ENCODE measurements at regions not wholly inside any gene's neighbourhood (a gene's known extent, or its start where the extent isn't known, plus 50 kb on each side); places are given as distances from the start of the nearest gene placed in this dataset.
A peak's percentile ranks its signal among the peaks of the same experiment; 100 is the strongest.

- H3K9me3 Mint-ChIP-seq = peaks cover 34% of the 10 kb centered on the region
- DNase-seq (ENCODE audit: low spot score) = no peak
- no peaks in the 10 kb centered on the region for H3K4me1 Mint-ChIP-seq (ENCODE audit: low read depth)
- intact Hi-C loops (cut with micrococcal nuclease) = no loop called here
- H3K27ac Mint-ChIP-seq = no peak overlapping the region
- peaks cover 2% of the 10 kb centered on the region for H3K36me3 Mint-ChIP-seq (ENCODE audit: low read depth)
- H3K27me3 Mint-ChIP-seq (ENCODE audit: insufficient read depth) = no peaks in the 10 kb centered on the region
- no peak overlapping the region for H3K4me3 Mint-ChIP-seq
Measured at GRCh38 chr3:72195895-72196294, 410.9 kb upstream of the PROK2 start.

- H3K9me3 Mint-ChIP-seq = peaks cover 27% of the 10 kb centered on the region
- peaks cover 4% of the 10 kb centered on the region for H3K4me1 Mint-ChIP-seq (ENCODE audit: low read depth)
- no peak overlapping the region for H3K4me3 Mint-ChIP-seq
- DNase-seq (ENCODE audit: low spot score) = no peak
- H3K36me3 Mint-ChIP-seq (ENCODE audit: low read depth) = peaks cover 2% of the 10 kb centered on the region
- H3K27ac Mint-ChIP-seq = no peak overlapping the region
- no peaks in the 10 kb centered on the region for H3K27me3 Mint-ChIP-seq (ENCODE audit: insufficient read depth)
- intact Hi-C loops (cut with micrococcal nuclease) = no loop called here
Measured at GRCh38 chr3:72194458-72194857, 409.5 kb upstream of the PROK2 start.

GRCh38 chr3:72193771-72194430, 409.0 kb upstream of the PROK2 start:
- Mint-ChIP-seq H3K36me3 (ENCODE audit: low read depth) (peaks cover 2% of the 10 kb centered on the region), H3K9me3 (peaks cover 25% of the 10 kb centered on the region), H3K4me3 (no peak overlapping the region), H3K4me1 (ENCODE audit: low read depth) (peaks cover 9% of the 10 kb centered on the region), H3K27me3 (ENCODE audit: insufficient read depth) (no peaks in the 10 kb centered on the region), H3K27ac (no peak overlapping the region)
- intact Hi-C loops (cut with micrococcal nuclease) = no loop called here
- DNase-seq (ENCODE audit: low spot score) = no peak

DNA sequence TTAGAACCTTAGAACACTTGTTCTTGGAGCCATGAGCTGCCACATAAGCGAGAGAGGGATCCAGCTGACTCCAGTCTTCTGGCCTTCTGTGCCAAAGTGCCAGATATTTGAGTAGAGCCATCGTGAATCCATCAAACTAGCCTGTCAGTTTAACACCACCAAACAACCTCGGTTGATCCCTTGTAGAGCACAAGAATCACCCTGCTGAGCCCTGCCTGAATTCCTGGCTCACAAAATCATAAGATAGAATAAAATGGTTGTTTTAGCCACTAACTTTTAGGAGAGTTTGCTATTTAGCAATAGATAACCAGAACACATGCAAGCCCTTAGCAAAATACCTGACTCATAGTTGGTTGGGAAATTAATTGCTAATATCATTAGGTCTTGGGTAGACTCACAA, 407.6 kb upstream of the PROK2 start:
- no peak for DNase-seq (ENCODE audit: low spot score)
- intact Hi-C loops (cut with micrococcal nuclease) = no loop called here
- Mint-ChIP-seq H3K4me3 (no peak overlapping the region), H3K27me3 (ENCODE audit: insufficient read depth) (no peaks in the 10 kb centered on the region), H3K4me1 (ENCODE audit: low read depth) (peaks cover 18% of the 10 kb centered on the region), H3K27ac (no peak overlapping the region), H3K36me3 (ENCODE audit: low read depth) (peaks cover 2% of the 10 kb centered on the region), H3K9me3 (peaks cover 22% of the 10 kb centered on the region)

- Mint-ChIP-seq H3K27me3 (ENCODE audit: insufficient read depth) (no peaks in the 10 kb centered on the region), H3K36me3 (ENCODE audit: low read depth) (peaks cover 2% of the 10 kb centered on the region), H3K27ac (no peak overlapping the region), H3K4me1 (ENCODE audit: low read depth) (peaks cover 29% of the 10 kb centered on the region), H3K9me3 (peaks cover 18% of the 10 kb centered on the region), H3K4me3 (no peak overlapping the region)
- intact Hi-C loops (cut with micrococcal nuclease) = no loop called here
- no peak for DNase-seq (ENCODE audit: low spot score)
Measured at GRCh38 chr3:72191209-72191960, 406.4 kb upstream of the PROK2 start.

- no peak for DNase-seq (ENCODE audit: low spot score)
- Mint-ChIP-seq H3K27me3 (ENCODE audit: insufficient read depth) (no peaks in the 10 kb centered on the region), H3K9me3 (peaks cover 18% of the 10 kb centered on the region), H3K27ac (no peak overlapping the region), H3K4me1 (ENCODE audit: low read depth) (peaks cover 33% of the 10 kb centered on the region), H3K4me3 (no peak overlapping the region), H3K36me3 (ENCODE audit: low read depth) (peaks cover 2% of the 10 kb centered on the region)
- intact Hi-C loops (cut with micrococcal nuclease) = no loop called here
Measured at GRCh38 chr3:72190050-72190449, 405.1 kb upstream of the PROK2 start.

GRCh38 chr3:72189339-72189738, 404.4 kb upstream of the PROK2 start:
- Mint-ChIP-seq H3K36me3 (ENCODE audit: low read depth) (peaks cover 6% of the 10 kb centered on the region), H3K9me3 (peaks cover 18% of the 10 kb centered on the region), H3K27ac (no peak overlapping the region), H3K4me1 (ENCODE audit: low read depth) (peaks cover 33% of the 10 kb centered on the region), H3K27me3 (ENCODE audit: insufficient read depth) (no peaks in the 10 kb centered on the region), H3K4me3 (no peak overlapping the region)
- intact Hi-C loops (cut with micrococcal nuclease) = no loop called here
- no peak for DNase-seq (ENCODE audit: low spot score)

DNA sequence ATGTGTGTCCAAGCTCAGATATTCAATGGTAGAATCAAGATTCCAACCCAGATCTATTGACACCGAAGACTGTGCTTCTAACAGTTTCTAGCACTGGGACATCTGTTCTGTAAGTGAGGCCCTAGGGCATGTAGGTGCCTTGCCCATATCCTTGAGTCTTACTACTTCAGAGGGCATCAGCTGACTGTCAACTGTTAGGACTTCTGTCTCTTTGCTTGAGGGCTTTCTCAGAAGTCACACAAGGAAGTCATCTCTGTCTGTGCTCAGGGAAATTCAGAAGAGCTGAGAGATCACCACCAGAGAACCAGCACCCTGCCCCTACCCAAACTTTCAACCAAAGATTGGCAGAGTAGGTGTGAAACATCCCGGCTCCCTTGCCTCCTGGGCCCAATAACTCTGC, 403.6 kb upstream of the PROK2 start:
- H3K4me3 Mint-ChIP-seq = no peak overlapping the region
- no peaks in the 10 kb centered on the region for H3K27me3 Mint-ChIP-seq (ENCODE audit: insufficient read depth)
- H3K4me1 Mint-ChIP-seq (ENCODE audit: low read depth) = peaks cover 33% of the 10 kb centered on the region
- intact Hi-C loops (cut with micrococcal nuclease) = no loop called here
- H3K36me3 Mint-ChIP-seq (ENCODE audit: low read depth) = peaks cover 6% of the 10 kb centered on the region
- DNase-seq (ENCODE audit: low spot score) = no peak
- no peak overlapping the region for H3K27ac Mint-ChIP-seq
- H3K9me3 Mint-ChIP-seq = peaks cover 15% of the 10 kb centered on the region

GRCh38 chr3:72187131-72187530, 402.2 kb upstream of the PROK2 start:
- H3K27ac Mint-ChIP-seq = no peak overlapping the region
- H3K9me3 Mint-ChIP-seq = peaks cover 9% of the 10 kb centered on the region
- DNase-seq (ENCODE audit: low spot score) = no peak
- H3K27me3 Mint-ChIP-seq (ENCODE audit: insufficient read depth) = peaks cover 2% of the 10 kb centered on the region
- H3K4me3 Mint-ChIP-seq = no peak overlapping the region
- peaks cover 6% of the 10 kb centered on the region for H3K36me3 Mint-ChIP-seq (ENCODE audit: low read depth)
- H3K4me1 Mint-ChIP-seq (ENCODE audit: low read depth) = peaks cover 33% of the 10 kb centered on the region
- intact Hi-C loops (cut with micrococcal nuclease) = no loop called here

- Mint-ChIP-seq H3K27me3 (ENCODE audit: insufficient read depth) (peaks cover 2% of the 10 kb centered on the region), H3K27ac (peak overlapping the region; percentile 42), H3K4me1 (ENCODE audit: low read depth) (peaks cover 33% of the 10 kb centered on the region), H3K36me3 (ENCODE audit: low read depth) (peaks cover 4% of the 10 kb centered on the region), H3K9me3 (peaks cover 5% of the 10 kb centered on the region), H3K4me3 (no peak overlapping the region)
- intact Hi-C loops (cut with micrococcal nuclease) = no loop called here
- no peak for DNase-seq (ENCODE audit: low spot score)
Measured at GRCh38 chr3:72186400-72186855, 401.5 kb upstream of the PROK2 start.

DNA sequence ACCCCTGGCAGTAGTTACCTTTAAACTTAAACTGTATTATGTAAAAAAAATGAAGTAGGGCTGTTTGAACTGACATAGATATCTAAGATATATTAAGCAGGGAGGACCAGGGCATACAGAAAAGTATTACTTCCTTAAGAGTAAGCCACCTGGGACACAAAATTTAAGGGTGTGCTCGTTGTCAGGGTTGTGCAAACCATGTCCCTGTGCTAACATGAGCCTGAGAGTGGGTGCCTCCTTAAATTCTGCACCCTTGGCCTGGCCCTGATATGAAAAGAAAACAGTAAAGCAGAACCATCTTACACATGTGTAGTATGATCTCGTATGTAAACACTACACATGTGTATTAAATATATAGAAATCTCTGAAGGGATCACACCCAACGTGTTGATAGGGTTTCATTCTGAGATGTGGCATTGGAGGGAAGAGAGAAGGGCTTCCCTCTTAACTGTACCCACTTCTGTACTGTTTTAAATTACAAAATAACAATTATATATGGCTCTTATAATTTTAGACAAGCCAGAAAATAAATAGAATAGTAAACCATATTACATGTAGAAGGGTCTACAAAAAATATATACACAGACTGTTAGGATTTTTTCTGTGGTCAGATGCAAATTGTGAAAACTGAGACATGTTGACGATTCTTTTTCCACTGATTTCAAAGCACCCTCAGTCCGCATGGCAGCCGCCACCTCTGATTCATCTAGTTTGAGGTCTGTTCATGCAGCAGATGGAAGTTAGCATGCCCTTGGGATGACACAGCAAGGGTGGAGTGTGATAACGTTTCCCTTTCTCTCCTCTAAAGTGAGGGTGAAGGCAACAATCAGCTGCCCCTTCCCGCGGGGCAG, 400.8 kb upstream of the PROK2 start:
- H3K36me3 Mint-ChIP-seq (ENCODE audit: low read depth) = peaks cover 4% of the 10 kb centered on the region
- peaks cover 5% of the 10 kb centered on the region for H3K9me3 Mint-ChIP-seq
- H3K27ac Mint-ChIP-seq = peak overlapping the region; percentile 42
- peaks cover 33% of the 10 kb centered on the region for H3K4me1 Mint-ChIP-seq (ENCODE audit: low read depth)
- H3K27me3 Mint-ChIP-seq (ENCODE audit: insufficient read depth) = peaks cover 2% of the 10 kb centered on the region
- intact Hi-C loops (cut with micrococcal nuclease) = no loop called here
- no peak overlapping the region for H3K4me3 Mint-ChIP-seq
- no peak for DNase-seq (ENCODE audit: low spot score)

DNA sequence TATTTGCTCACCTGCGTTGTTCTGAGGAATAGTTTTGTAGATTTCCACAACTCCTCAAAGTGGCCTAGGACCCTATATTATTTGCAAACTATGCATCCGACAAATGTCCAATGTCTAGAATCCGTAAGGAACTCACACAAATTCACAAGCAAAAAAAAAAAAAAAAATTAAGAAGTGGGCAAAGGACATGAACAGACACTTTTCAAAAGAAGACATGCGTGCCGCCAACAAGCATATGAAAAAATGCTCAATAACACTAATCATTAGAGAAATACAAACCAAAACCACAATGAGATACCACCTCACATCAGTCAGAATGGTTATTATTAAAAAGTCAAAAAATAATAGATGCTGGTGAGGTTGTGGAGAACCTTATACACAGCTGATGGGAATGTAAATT, 398.5 kb upstream of the PROK2 start:
- intact Hi-C loops (cut with micrococcal nuclease) = no loop called here
- no peak for DNase-seq (ENCODE audit: low spot score)
- peaks cover 2% of the 10 kb centered on the region for H3K27me3 Mint-ChIP-seq (ENCODE audit: insufficient read depth)
- H3K4me1 Mint-ChIP-seq (ENCODE audit: low read depth) = peaks cover 23% of the 10 kb centered on the region
- no peak overlapping the region for H3K27ac Mint-ChIP-seq
- H3K4me3 Mint-ChIP-seq = no peak overlapping the region
- no peaks in the 10 kb centered on the region for H3K9me3 Mint-ChIP-seq
- H3K36me3 Mint-ChIP-seq (ENCODE audit: low read depth) = peaks cover 4% of the 10 kb centered on the region

DNA sequence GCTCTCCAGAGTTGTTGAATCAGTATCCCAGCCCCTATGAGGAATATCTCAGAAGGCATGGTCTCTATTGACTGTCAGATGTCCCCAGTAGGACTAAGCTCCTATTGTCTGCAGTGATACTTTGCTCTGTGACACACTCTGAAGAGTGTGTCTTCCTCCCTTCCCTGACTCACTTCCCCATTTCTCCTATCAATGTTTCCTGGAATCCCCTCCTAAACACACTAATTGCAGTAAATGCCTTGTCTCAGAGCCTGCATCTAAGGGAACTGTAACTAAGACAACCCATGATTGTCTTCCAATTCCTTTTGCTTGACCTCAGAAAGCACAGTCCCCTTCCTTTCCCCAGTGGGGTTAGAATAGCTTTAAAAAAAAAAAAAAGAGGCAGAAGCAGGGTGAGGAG, 397.3 kb upstream of the PROK2 start:
- Mint-ChIP-seq H3K27ac (no peak overlapping the region), H3K36me3 (ENCODE audit: low read depth) (peaks cover 4% of the 10 kb centered on the region), H3K4me1 (ENCODE audit: low read depth) (peaks cover 14% of the 10 kb centered on the region), H3K4me3 (no peak overlapping the region), H3K9me3 (no peaks in the 10 kb centered on the region), H3K27me3 (ENCODE audit: insufficient read depth) (peaks cover 2% of the 10 kb centered on the region)
- intact Hi-C loops (cut with micrococcal nuclease) = no loop called here
- no peak for DNase-seq (ENCODE audit: low spot score)

Data from activated T-helper 1 cell treated with anti-CD3 and anti-CD28 coated beads, Interleukin-12 subunit alpha, Interleukin-12 subunit beta, Interleukin-2, Interleukin-4 antibody, amounts not matched to agents 30 ng/mL and 10 ng/mL and 1 ng/mL, durations not matched to agents 14 hours and 24 hours and 36 hours (primary cell).